ENCODE measurements at regions not wholly inside any gene's neighbourhood (a gene's known extent, or its start where the extent isn't known, plus 50 kb on each side); places are given as distances from the start of the nearest gene placed in this dataset.

DNA sequence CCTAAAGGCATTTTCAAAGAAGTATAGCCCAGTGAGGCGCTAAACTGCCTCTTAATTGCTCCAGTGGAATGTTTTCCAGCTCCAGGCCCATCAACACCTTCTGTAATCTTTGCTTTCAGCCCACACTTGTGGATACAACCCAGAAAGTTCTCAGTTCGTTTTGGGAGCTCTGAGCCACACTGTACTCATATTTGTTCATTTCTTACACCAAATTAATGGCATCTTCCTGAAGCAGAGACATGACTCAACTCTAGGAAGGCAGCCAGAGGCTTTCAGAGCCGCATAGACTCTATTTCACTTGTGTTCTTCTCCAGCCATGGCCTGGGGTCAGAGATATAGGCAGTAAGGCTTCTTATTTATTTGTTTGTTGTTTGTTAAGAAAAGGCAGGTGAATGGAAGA lies 175.5 kb upstream of the NCAM1 start:
- no peak for DNase-seq (ENCODE audit: low read depth)

DNA sequence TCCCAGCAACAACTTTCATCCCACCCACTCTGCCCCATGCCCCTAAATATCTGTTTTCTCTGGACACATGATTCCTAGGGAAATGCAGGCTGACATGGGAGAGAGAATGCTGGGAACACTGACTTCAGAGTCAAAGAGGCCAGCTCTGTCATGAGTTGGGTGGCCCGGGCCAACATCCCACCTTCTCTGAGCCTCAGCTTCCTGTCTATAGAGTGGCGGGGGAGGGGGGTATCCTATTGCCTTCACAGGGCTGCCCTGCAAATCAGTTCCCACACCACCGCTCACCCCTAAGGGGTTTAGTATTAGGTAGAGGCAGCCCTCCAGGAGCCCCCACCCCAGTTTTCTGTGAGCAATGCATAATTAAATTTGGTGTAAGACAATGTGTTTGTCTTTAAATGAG lies 175.0 kb upstream of the NCAM1 start:
- DNase-seq (ENCODE audit: low read depth): no peak

DNA sequence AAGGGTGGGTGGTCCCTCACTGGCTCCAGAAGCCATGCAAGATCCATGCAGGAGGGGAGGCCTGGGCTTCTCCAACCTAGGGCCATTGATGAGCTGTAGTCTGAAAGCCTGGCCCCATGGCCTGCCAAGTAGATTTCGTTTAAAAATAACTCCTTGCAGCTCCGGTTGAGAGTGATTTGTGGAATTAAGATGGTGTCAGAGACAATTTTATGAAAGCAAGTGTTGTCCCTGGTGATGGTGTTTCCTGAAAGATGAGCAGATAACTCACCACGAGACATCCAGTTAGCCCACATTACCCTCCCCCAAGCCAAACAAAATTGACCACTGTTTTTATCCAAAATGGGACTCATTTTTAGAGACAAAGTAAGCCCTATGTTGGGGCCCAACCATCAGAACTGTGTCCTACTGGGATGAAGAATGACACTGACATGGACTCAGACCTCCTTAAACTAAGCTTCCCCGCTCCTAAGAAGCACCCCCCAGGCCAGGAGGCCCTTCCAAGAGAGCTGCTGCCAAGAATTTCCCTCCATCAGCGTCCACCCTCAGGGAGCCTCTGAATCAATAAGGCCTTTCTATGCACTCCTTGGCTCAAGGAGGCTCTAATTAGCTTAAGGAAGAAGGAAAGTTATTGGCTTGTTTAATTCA lies 174.2 kb upstream of the NCAM1 start:
- DNase-seq (ENCODE audit: low read depth): no peak

DNA sequence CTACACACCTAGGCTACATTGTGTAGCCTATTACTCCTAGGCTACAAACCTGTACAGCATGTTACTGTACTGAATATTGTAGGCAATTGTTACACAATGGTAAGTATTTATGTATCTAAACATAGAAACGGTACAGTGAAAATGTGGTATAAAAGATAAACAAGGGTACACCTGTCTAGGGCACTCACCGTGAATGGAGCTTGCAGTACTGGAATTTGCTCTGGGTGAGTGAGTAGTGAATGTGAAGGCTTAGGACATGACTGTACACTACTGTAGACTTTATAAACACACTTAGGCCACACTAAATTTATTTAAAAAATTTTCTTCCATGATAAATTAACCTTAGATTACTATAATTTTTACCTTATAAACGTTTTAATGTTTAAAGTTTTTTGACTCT lies 171.7 kb upstream of the NCAM1 start:
- no peak for DNase-seq (ENCODE audit: low read depth)

DNA sequence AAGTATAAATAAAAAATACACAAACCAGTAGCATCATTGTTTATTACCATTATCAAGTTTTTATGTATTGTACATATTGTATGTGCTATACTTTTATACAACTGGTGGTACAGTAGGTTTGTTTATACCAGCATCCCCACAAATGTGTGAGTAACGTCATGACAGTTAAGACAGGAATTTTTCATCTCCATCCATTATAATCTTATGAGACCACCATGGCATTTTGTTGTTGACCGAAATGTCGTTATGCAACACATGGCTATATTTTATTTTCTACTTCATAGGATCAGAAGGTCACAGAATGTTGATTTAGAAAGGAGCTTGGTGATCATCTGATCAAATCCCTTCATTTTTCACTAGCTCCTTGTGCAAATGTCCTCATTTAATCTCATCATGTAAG lies 170.9 kb upstream of the NCAM1 start:
- DNase-seq (ENCODE audit: low read depth): no peak

DNA sequence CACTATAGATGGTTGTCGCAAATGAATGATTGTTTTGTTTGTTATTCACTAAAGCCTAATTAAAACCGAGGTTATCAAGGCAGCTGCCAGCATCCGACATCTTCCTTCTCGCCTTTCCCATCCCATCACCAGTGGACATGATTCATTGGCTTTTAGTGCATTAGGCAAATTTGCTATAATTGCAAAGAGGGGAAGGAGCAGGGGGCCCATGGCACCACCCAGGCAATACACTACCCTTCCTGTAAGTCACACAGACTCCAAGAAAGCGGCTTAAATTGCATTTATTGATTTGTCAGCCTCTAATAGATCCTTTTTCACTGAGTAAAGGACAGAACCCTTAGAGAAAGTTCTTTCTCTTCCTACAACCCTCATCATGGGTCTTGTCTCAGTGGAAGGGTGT lies 169.2 kb upstream of the NCAM1 start:
- DNase-seq (ENCODE audit: low read depth): no peak

DNA sequence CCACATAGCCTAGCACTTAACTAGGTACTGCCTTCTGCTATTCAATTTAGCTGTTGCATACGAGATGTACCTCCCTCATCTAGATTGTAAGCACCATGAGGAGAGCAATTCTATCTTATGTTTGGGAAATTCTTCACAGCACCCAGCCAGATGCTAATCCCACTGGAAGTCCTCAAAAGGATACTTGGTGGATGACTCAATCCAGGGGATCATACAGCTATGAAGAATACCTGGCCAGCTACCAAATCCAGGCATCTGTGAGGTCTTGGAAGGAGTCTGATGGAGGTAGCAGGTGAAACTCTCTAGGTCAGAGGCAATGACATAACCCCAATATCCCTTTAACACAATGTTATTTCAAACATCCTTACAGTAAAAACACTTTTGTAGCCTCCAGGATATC lies 167.8 kb upstream of the NCAM1 start:
- no peak for DNase-seq (ENCODE audit: low read depth)

DNA sequence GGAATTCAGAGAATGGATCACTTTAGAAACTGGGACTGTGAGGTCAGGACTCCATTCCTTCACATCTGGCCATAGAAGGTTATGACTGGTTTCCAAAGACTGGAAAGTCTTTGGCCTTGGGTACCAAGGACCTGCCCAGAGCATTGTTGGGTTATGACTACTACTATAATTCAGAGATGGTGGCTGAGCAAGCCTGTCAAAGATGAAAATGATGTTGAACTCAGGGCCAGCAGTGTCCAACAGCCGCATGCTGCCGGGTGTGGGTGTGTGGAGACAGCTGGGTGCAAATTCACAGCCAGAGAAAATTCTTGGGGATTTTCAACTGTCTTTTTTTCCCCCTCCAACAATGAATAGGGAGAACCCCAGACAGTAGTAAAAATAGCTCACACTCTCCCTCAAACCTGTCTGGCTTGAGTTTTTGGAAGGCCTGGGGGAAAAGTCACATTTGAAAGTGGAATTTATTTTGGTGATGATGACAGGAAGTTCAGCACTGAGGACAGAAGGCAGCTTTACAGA lies 166.8 kb upstream of the NCAM1 start:
- no peak for DNase-seq (ENCODE audit: low read depth)

DNA sequence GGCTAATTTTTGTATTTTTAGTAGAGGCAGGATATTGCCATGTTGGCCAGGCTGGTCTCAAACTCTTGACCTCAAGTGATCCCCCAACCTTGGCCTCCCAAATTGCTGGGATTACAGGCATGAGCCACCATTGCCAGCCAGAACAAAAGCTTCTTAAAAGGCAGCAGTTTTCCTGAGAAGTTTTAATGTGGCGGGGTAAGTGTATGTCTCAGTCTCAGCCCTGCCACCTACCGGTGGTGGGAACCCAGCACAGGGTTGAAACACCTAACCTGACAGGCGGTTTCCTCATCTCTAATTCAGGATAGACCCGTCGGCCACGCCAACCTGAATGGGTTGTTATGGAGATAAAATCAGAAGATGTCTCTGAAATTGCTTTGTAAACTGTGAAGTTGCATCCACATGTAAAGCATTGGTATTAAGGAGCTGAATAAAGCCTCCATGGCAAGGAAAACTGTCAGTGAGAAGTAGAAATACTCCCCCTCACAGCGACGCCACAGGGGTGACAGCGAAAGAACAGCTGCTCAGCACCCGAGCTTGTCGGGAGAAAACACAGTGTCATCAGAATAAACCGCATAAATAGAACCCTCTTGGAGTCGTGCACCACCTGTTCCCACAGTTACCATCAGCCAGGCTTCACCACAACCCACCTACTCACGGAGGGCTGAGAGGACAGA lies 165.9 kb upstream of the NCAM1 start:
- DNase-seq (ENCODE audit: low read depth): no peak

DNA sequence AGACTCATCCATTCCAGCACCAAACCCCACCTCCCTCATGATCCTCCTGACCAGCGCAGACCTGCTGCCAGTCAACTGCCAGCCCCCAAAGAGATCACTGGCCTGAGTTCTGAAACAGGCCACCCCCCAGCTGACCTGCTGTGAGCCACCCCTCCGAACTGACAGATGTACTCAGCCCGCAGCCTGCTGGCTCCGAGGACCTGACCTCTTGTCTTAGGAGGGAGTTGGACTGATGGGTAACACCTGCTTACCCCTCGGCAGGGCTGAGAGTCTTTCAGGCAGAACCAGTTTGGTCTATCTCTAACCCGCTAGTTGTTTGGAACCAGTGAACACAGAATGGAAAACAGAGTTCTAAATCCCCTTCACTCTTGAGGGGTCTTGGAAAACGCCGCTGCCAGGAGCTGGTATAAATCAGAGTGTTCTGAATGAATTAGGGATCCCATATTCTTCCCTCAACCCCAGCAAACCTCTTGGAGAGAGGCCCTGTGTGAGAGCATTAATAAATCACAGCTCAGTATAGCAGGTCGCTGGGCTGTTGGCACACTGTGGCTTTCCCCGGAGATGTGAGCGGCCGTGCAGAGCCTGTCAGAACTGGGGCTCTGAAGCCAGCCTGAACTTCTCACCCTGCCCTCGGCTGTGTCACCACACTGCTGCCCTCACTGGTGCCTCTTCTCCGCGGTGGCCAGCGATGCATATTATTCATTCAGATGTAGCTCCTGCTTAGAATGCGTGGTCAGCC lies 165.1 kb upstream of the NCAM1 start:
- DNase-seq (ENCODE audit: low read depth): no peak

DNA sequence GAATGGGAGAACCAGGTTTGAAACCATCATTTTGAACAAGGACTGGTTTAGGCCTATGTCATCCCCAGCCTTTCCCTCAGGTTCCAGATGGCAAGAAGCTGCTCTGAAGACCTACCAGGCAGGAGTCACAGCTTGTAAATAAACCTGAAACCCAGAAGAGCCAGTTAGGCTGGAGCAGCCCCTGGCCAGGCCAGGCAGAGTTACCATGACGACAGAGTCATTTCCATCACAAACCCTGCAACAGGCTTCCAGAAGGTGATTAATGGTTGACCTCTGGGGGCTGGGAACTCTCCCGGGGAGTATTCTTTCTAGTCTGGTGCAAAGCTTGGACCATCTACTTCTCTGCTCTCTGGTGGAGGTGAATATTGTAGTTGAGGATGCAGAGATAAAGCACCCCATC lies 164.1 kb upstream of the NCAM1 start:
- DNase-seq (ENCODE audit: low read depth): no peak

DNA sequence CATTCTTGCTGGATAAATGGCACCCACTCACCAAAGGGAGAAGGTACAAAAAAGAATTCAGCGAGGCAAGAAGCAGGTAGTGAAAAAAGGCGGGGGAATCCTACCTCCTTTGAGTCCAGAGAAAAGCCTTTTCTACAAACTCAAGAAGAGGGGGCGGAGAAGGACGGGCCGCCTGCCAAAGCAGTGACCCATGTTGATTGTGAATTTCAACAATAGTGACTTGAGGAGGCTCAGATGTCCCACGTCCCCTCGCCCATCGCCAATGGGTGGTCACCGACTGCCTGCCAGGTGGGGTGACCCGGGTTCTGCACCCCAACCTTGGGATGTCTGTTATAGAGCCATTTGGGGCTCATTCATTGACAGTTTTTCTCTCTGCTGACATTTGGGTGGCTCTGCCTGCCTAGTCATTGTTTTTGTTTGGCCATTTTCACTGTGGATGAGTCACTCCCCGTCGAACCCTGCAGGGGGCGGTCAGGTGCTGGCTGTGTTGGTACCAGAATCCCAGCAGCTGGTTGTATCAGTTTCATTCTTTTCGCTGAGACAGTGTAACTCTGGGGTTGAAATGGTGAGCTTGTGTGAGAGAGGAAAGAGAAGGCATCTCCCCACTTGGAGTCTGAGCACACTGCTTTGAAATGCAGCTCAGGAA lies 163.4 kb upstream of the NCAM1 start:
- DNase-seq (ENCODE audit: low read depth): no peak

DNA sequence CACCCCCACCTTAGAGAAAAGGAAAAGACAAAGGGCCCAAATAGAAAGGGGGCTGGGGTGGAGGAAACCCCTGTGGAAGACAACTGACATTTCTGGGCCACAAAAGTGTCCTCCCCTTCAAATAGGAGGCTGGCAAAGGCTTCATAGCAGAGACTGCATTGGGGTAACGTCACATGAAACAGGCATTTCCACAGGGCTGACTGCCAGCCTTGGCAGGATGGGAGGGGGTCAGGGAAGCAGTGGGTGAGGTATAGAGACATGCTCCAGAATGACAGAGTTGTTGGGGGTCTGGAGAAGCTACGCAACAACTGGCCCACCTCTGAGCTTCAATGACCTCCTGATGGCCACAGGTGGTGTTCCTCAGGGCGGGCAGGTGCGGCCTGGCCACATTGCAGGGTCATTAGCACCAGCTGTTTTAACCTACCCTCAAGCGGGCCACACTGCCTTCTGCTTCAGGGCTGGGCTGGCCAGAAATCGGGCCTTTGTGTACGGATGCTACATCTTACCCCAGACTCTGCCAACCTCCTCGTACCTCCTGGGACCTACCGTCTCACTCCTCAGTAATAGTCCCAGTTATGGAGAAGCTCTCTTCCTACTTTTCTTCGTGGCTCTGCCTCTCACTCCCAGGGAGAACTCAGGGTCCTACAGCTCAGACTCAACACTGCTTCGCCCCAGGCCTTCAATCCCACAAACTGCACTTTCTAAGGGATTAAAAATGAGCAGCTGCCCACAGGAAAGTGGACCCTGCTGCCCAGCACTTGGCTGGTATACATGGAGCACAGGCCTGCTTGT lies 160.0 kb upstream of the NCAM1 start:
- no peak for DNase-seq (ENCODE audit: low read depth)

DNA sequence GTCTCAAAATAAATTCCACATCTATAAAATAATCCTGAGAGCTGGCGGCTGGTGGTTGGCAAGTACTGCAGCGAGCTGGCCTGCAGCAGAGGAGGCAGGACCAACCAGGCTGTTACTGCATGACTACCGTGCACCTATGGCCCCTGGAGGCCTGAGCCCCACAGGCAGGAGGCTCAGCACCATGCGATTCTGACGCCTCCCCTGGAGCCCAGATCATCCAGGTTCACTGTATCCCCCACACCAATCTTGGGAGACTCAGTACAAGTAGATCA lies 159.5 kb upstream of the NCAM1 start:
- DNase-seq (ENCODE audit: low read depth): no peak

DNA sequence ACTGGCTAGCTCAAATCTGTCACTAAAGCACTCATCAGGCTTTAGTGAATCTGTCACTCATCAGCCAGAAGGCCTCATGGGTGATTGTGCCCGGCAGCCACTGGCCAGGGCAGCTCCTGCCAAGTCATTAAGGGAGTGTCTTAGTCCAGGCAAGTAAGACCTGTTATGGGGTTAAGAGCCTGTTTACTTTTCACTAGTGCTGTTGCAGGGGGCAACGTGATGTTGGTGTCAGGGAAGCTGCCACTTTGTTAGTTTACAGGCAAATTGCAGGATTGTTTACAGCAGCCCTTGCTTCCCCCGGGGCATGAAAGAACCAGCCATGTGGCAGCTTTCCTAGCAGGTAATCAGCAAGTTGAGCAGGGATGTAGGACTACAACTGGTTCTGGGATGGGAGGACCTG lies 155.6 kb upstream of the NCAM1 start:
- no peak for DNase-seq (ENCODE audit: low read depth)

DNA sequence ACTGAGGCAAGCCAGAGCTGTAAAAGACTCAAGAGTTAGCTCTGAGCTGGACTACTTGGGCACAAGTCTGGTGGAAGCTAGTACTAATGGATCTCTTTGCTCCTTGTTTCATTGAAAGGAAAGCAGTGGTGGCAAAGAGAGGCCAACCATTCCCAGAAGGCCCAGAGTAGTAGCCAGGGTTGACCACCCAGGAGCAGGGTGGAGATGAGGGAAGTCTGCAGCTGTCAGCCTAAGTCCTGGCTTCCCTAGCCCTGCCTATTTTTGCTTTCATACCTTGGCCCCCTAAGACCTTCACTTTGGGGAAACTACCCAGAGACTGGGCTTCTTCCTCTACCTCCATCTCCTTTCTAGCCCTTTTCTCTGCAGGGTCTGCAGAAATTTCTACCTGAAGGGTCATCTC lies 155.0 kb upstream of the NCAM1 start:
- no peak for DNase-seq (ENCODE audit: low read depth)

DNA sequence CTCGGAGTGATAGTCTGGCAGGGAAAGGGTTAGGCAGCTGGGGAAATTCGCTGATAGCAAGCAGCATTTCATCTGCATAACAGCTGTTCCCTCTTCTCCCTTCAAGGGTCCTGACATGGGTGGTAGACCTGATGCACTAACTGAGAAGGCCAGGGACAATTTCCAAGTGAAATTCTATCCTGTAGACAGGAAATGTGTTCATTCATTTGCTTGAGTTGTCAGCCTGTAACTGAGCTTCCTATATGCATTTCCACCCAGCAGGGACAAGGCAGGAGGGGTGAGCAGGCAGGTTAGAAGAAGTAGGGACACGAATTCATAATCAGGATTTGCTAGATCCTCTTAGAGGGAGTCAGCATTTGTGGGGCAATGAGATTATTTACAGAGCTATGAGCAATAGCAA lies 154.3 kb upstream of the NCAM1 start:
- DNase-seq (ENCODE audit: low read depth): no peak

DNA sequence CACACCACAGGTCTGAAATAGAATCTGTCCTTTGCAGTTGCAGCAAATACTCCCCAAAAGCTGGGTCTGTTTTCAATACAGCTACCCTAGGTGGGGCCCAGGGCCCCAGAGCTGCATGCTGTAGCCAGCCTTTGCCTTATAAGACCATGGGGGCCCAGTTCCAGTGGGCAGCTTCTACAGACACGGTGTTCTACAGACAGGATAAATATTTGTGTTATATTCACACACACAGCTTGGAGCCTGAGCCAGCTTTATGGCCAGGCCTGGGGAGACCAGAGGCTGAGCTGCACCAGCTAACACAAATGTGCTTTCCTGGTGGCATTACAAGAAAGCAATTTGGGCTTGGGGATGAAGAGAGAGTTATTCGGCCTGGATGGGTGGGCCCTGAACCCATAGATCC lies 151.8 kb upstream of the NCAM1 start:
- no peak for DNase-seq (ENCODE audit: low read depth)

DNA sequence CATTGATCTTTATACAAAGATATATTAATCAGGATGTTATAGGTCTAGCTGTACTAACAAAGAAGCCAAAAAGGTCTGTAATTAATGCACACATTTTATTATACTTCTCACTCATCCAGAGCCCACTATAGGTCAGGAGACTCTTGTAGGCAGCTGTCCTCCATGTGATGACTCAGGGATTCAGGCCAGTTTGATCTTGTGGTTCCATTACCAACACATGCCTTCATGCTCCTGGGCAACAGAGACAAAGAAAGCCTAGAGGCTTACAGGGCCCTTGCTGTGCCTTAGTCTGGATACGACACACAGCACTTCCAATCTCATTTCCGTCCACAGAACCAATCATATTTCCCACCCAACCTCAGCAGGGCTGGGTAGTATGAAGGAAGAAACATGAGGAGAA lies 150.3 kb upstream of the NCAM1 start:
- no peak for DNase-seq (ENCODE audit: low read depth)

DNA sequence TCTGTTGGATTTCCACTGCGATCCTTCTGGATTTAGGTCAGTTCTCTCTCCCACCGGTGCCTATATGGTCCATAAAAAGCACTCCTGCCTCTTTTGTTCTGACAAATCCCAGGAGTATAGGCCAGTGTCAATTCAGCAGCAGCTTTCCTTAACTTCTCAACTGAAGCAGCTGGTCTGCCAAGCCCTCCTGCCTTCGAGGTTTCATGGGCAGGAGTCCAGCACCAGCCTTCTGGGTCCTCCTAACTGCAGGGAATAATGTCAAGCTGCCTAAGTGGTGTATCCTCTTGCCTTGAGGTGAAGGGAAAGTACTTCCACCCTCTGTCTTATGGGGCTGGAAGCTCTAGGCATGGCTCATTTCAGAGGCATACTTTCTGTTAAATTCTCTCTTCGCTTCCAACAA lies 149.4 kb upstream of the NCAM1 start:
- no peak for DNase-seq (ENCODE audit: low read depth)

DNA sequence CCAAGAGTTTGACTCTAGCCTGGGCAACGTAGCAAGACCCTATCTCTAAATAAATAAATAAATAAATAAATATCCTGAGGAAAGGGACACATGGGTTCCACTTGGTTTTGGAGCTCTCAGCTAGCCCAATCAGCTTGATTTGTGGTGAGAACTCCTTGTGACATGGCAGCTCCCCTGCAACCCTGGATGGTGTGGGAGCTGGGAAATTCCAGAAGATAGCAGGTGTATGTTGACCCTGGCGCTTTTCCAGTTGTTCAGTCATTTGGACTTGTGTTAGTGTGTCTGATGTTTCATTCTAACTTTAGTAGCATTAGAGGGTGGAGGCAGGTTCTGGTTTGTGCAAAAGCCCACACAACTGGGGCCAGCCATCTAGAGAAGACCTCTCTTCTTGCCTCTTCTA lies 148.5 kb upstream of the NCAM1 start:
- no peak for DNase-seq (ENCODE audit: low read depth)

DNA sequence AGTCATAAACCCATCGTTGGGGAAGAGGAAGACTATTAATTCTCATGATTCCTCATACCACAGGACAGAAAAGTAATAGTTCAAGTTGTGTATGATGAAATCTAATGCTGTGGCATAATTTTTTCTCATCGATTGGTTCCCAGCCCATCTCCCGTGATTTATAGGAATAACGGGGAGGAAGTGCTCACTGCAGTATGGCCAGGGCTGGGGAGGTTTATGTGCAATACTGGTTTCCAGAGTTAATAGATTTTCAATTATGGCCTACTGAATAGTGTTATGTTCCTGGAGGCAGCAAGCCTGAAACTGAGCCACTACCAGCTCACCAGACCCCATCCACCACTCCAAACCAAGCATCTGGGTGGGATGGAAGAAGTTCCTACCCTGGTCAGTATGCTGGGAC lies 147.1 kb upstream of the NCAM1 start:
- no peak for DNase-seq (ENCODE audit: low read depth)

Measured in stimulated activated CD4-positive, alpha-beta T cell treated with anti-CD3 and anti-CD28 coated beads, Interleukin-2, amount 100 ng/mL, for 4 hours (primary cell).